NCI-H146 treated with DMSO at 0.1 percent for 48 hours (cell line): ENCODE measurements at regions not wholly inside any gene's neighbourhood (a gene's known extent, or its start where the extent isn't known, plus 50 kb on each side); places are given as distances from the start of the nearest gene placed in this dataset.
"Not testable (repeated sequence)": the region's sequence is repeated elsewhere in the genome, so short reads cannot be mapped to it uniquely, and the experiment has no call there.

Experiments
- DNase-seq: peaks from one replicate; lab custom pipeline; 2025; ENCODE audit not compliant: unreplicated experiment; lab: John Stamatoyannopoulos, UW

GRCh38 chr6:20263059-20263458 is 50.8 kb upstream of the MBOAT1 start:
- no peak for DNase-seq

DNA sequence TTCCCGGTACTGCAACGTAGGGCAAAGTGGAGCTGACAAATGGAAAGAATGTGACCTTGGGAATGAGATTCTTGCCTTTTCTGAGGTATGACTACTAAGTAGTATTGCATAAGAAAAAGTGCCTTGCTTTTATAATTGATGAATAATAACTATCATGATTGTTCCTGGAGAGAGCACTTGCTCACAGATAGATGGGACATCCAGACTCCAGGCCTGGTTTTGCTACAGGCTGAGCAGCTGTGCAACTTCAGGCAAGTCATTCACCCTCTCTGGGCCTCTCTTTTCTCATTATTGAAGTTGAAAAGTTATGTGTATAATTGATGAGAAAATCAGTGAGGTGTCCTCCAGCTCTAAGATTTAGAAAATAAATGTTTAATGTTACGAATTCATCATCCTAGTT is 53.6 kb upstream of the MBOAT1 start:
- DNase-seq: no peak

DNA sequence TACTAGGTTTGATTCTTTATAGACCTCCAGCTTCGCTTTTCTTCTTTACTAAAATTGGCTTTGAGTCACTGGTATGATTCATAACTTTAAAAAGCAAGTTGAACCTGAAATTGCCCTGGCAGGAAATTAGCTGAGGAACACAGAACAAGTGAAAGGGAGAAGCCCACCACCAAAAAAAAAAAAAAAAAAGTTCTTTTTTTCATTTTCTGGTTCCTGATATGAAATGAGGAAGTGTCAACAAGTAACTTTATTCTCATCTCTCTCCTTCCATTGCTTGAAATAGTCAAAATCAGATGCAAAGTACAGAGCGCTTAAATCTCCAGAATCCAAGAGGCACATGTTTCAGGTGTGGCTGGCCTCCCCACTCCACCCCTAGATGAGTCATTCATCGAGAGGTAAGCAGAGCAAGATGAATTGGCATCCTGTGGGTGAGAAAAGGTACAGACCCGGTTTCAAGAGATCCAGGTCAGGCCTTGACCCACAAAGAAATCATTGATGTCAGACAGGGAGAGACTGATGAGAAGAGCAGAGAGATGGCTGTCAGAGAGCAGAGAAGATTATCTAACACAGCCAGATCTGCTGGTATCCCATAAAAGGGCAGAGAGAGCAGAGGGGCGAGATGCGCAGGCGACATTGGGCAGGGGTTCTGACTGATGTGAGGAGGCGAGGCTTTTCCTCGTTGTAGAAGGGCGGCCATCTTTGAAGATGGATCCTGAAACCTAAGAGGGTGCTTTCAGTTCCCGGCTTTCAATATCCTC is 54.8 kb upstream of the MBOAT1 start:
- no peak for DNase-seq

DNA sequence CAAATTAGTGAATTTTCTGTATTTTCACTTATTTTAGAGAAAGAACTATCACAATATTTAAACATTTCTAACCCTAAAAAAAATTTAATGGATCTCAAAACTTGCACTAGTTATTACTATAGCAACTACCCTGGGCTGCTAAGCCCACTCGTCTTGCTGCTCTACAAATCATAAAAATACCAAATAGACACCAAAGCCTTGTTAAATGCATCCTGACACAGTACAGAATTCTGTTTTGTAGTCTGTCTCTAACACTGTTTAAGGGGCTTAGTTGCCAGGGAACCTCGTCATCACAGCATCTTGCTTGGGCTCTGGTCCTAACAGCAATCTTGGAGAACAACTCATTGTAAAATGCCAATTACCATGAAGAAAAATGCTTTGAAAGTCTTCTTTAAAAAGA is 56.9 kb upstream of the MBOAT1 start:
- DNase-seq: no peak

DNA sequence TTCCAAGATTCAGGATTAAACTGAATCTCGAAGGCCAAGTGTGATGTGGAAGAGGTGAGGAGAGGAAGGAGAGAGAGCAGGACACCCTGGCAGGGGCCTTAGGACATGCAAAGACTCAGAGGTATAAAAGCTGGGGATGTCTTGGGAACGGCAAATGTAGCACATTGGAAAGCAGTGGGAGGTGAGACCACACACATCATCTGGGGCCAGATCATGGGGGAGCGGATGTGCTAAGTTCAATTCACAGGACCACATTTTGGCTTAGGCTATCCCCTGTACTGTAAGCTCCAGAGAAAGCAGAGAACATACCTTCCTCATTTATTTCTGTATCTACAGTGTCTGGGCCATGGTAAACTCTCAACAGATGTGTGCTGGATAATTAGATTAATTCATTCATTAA is 59.5 kb upstream of the MBOAT1 start:
- DNase-seq: no peak

DNA sequence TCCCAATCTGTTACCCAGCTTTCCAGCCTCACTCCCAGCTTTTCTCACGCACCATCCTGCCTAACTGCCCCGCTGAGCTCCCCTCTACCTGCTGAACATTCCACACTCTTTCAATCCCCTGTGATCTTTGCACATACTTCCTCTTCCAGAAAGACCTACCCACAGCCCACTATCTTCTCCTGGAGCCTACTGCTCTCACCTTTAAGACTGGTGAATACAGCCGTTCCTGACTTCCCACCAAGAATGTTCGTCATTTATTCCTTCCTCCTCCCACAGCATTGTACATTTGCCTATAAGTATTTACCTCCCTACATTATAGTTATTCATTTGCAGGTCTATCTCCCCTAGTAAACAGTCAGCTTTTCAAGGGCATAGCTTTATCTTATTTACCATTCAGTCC is 61.9 kb upstream of the MBOAT1 start:
- no peak for DNase-seq

- DNase-seq: not testable (repeated sequence)
These were observed 63.6 kb upstream of the MBOAT1 start for GRCh38 chr6:20275837-20276236.

DNA sequence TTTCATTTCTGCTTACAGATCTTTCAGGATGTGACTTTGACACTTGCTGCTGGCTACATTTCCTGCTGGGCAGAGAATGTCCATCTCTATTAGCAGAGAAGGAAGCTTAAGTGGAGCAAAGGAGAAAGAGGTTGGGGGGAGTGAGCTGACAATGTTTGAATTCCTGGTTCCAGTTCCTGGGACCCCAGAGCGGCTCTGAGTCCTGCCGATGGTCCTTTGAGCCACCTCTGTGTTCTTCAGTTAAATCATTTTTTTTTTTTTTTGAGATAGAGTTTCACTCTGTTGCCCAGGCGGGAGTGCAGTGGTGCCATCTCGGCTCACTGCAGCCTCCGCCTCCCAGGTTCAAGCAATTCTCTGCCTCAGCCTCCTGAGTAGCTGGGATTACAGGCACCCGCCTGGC is 65.5 kb upstream of the MBOAT1 start:
- not testable (repeated sequence) for DNase-seq

- no peak for DNase-seq
These were observed 66.8 kb upstream of the MBOAT1 start for GRCh38 chr6:20279051-20279450.

GRCh38 chr6:20279608-20280287 is 67.5 kb upstream of the MBOAT1 start:
- no peak for DNase-seq

DNA sequence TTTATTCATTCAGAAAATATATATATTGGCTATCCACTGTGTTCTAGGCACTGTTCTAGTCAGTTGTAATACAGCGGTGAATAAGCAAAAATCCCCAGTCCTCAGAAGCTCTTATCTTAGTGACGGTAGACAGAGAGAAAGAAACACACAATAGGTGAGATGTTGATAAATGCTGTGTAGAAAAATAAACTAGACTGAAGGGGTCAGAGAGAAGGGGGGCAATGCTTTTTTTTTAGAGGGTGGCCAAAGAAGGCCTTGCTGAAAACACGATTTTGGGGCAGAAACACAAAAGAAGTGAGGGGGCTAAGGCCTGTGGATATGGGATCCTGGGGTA is 68.0 kb upstream of the MBOAT1 start:
- DNase-seq: no peak

DNA sequence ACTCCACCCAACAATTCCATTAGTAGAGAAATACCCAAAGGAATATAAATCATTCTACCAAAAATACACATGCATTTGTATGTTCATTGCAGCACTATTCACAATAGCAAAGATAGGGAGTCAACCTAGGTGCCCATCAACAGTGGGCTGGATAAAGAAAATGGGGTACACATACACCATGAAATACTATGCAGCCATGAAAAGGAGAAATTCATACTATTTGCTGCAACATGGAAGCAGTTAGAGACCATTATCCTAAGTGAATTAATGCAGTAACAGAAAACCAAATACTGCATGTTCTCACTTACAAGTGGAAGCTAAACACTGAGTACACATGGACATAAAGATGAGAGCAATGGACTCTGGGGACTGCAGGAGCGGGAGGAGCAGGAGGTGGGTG is 72.4 kb upstream of the MBOAT1 start:
- DNase-seq: no peak

- DNase-seq: no peak
These were observed 74.8 kb upstream of the MBOAT1 start for GRCh38 chr6:20286968-20287565.

DNA sequence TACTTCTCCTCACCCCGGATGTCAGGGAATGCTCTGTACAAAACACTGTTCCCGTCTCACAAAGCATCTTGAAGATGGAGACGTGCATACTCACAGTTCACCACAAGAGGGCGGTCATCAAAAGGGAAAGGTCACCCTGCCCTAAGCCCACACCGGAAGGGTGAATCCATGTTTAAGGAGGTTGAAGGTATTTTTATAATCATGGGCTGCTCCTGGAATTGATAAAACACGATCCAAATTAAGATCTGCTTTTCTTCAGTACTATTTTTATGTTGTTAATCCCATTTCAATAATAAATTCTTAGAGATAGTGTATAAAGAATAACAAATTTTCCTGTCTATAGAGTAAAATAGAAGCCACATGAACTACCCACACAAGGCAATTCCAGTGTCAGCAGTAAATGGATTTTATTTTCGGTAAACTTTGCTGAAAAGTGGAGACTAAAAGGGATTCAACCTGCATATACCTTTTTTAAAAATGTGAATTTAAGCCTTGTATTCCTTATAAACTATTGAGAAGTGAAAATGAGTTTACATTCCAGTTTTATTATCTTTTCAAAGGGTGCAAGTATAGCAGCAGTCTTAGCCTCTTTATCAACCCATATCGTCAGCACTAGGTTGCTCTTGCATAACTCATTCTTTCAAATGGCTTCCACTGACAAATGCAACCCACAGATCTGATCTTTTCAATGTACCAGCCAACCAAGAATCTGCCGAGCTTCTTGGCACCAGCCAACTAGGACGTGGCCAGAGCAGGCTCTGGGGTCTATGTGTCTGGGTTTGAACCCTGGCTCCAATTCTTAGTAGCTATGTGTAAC is 79.7 kb upstream of the MBOAT1 start:
- peak; percentile 77 for DNase-seq

DNA sequence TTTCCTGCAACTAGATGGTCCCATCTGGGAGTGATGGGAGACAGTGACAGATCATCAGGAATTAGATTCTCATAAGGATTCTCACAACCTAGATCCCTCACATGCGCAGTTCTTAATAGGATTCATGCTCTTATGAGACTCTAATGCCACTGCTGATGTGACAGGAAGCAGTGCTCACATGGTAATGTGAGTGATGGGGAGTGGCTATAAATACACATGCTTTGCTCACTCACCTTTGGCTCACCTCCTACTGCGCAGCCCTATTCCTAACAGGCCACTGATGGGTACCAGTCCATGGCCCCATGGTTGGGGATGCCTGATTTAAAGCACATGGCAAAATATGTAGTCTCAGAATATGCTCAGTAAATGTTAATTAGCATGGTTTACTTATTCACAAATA is 80.6 kb upstream of the MBOAT1 start:
- no peak for DNase-seq

DNA sequence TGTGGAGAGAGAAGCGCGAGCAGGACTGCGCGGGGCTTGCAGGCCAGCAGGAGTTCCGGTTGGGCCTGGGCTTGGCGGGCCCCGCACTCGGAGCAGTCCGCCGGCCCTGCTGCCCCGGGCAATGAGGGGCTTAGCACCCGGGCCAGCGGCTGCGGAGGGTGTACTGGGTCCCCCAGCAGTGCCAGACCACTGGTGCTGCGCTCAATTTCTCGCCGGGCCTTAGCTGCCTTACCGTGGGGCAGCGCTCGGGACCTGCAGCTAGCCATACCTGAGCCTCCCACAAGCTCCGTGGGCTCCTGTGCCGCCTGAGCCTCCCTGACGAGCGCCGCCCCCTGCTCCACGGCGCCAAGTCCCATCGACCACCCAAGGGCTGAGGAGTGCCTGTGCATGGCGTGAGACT is 89.0 kb upstream of the MBOAT1 start:
- no peak for DNase-seq

DNA sequence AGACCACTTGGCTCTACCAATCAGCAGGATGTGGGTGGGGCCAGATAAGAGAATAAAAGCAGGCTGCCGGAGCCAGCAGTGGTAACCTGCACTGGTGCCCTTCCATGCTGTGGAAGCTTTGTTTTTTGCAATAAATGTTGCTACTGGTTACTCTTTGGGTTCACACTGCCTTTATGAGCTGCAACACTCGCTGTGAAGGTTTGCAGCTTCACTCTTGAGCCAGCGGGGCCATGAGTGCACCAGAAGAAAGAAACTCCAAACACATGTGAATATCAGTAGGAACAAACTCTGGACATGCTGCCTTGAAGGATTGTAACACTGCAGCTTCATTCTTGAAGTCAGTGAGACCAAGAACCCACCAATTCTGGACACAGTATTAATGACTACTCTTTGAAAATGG is 89.9 kb upstream of the MBOAT1 start:
- DNase-seq: no peak

GRCh38 chr6:20302702-20303251 is 90.5 kb upstream of the MBOAT1 start:
- DNase-seq: no peak

DNA sequence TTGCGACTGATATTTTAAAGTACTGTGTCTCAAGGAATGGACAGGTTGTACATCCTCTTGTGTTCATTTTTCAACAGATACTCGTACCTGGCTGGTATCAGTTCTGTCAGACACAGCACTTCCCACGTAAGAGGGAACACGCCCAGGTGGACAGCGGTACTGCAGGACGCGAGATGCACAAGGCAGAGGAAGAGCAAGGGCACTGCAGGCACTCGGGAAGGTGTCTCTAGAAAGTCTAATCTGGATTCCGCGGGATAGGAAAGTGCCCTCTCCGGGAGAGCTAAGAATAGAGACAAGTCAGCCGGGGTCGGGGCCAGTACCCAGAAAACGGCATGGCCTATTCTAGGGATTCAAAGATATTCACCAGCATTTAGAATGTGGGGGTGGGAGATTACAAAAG is 94.2 kb upstream of the MBOAT1 start:
- no peak for DNase-seq

GRCh38 chr6:20309186-20309585 is 92.5 kb upstream of the E2F3 start:
- no peak for DNase-seq

- DNase-seq: no peak
These were observed 91.5 kb upstream of the E2F3 start for GRCh38 chr6:20310185-20310584.
